ENCODE measurements at regions not wholly inside any gene's neighbourhood (a gene's known extent, or its start where the extent isn't known, plus 50 kb on each side); places are given as distances from the start of the nearest gene placed in this dataset.

DNA sequence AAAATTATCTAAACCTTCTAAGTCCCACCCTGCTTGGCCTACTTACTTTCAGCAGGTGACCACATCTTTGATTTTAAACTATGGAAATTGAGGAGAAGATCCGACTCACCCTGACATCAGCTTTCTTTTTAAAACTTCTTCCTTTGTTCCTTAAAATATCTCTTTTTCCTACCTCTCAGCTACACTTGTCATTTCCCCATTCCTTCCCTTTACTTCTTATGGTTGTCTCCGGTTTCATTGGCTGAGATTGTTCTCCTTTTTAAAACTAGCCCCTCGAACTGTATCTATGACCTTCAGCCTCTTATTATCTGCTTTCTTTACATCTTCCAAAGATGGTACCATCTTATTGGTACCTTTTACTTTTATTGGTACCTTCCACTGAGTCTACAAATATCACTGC is 87.8 kb upstream of the NRIP1 start:
- no peak for DNase-seq

DNA sequence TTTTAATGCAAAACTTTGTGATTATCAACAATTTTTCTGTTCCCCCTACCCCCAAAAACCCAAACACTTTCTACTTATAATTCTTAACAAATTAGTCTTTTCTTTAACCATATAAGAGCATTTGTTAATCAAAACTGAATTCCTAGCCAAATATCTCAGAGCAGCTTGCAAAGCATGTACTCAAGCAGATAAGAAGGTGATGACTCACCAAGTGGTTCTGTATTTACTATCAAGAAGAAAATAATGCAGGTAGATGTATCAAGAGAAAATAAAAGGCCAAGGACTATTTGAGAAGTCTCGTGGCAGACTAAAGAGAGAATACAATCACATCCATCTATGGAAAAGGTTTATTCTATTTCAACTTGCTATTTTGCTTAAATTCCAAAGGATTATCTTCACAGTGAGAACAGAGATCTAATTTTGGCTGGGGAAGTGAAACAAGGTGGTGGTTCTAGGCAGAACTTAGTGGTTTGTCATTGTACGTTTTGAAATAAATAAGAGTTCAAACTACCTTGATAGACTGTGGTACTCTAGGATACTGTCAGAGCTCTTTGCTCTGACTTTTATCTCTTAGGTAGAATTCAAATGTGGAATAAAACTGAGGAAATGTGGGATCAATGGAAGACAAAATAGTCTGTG is 94.7 kb upstream of the NRIP1 start:
- no peak for DNase-seq

DNA sequence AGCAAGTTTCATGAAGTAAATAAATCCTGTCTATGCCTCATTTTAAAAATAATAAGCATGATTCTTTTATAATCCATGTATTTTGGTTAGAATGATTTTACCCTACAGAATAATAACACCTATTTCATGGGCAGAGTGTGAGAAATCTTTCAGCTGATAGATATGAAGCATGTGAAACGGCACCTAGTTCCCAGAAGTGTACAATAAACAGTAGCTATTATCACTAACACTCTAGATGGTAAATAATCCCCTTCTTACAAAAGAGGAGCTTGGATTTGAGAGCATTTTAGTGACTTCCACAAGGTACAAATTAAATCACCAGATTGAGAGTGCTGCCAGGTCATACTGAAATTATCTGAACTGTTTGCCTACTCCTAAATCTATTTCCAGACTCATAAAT is 95.3 kb upstream of the NRIP1 start:
- DNase-seq: no peak

DNA sequence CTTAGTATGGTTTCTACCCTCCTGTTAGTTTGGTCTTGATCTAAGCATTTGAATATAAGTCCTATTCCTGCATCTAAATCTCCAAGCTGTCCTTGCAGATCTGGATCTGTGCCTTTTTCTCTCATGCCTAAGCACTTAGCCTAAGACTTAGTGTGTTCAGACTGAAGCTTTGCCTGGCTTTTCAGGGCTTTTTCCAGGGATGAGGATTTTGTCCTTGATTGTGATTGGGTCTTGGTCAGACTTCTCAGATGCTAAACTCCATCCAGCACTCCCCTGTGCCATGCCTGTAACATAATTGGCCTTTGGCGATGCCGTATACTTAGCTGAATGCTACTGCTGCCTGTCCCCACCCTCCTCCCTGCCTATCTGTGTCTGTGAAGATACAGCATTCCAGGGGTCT is 98.1 kb upstream of the NRIP1 start:
- DNase-seq: no peak

DNA sequence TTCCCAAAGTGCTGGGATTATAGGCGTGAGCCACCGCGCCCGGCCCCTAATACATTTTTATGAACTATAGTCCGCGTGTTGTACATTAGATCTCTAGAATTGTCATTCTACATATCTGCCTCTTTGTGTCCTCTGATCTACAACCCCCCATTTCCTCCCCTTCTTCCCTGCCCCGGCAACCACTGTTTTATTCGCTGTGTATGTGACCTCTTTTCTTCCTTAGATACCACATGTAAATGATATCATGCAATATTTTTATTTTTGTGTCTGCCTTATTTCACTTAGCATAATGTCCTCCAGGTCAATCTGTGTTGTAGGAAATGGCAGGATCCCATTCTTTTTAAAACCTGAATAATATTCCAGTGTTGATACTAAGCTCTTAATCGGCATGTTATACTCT is 99.5 kb upstream of the NRIP1 start:
- no peak for DNase-seq

DNA sequence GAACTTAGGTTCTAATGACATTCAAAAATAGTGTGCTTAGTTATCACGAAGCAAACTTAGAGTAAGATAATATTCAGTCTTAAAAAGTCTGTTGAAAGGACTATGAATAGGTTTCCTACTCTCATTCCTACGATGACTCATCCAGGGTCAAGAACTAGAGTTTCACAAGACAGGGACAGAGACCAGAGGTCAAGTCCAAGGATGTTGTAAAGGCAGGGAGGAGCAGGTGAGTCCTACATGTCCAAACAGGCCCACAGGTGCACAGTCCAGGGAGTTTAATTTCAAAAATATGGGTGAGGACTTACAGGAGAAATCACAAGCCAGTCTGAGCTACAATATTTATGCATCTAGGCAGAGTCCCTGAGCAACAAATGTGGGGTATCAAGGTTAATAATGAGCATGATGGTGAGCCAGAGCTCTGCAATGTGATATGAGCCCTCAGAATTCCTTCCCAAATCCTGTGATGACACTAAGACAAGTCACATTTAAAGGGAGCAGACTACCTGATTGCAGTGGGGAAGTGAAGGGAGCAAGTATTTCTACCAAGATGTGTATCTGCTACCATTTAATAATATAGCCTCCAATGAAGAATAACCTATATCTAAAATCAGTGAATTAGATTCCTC is 100.0 kb upstream of the NRIP1 start:
- DNase-seq: no peak

DNA sequence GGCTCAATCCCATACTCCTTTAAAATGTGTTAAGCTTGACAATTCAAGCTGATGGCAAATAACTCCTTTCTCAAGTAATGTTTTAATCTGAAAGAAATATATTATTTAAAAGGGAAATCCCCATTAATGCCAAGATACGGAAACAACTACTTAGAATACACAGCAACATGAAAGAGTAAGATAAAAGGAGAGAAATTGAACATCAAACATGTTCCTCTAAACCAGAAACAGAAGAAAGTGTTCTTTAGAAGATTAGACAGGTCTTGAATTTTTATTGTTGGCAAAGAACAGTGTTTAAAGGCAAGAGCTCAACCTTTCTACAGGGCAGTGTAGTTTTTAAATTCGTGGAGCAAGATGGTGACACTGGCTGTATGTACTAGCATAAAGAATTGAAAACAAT is 105.8 kb upstream of the NRIP1 start:
- no peak for DNase-seq

DNA sequence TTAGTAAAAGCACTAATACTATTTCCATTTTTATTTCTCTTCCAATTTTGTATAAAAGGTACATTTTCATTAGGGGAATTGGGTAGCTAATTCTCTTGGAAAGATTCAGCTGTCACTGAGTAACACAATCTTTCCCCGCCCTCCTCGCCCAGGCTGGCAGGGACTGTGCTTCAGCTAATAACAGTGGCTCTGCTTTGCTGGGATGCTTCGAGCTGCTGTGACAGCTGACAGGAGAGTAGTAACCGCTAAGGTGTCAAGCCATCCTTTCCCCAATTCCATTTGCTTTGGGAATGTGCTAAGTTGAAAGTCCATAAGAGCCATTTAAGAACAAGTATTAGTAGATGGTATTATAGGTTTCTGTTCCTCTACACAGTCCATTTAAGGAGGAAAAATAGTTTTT is 106.7 kb upstream of the NRIP1 start:
- no peak for DNase-seq

DNA sequence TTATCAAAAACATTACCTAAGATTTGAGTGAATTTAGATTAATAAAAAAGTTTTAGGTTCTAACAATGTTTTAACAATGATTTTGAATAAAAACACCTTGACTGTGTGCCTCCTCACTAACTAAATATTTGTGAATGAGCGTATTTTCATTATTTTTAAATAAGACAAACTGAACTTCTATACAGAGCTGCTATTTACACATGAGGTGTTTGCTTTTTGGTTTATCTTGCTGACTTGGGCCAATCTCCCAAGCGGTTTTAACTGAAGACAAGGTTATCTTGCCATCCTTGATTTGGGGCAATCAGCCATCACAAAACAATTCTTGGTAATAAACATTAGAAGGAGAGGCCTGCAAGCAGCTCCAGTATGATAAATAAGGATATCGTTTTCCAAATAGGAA is 108.2 kb upstream of the NRIP1 start:
- DNase-seq: no peak

DNA sequence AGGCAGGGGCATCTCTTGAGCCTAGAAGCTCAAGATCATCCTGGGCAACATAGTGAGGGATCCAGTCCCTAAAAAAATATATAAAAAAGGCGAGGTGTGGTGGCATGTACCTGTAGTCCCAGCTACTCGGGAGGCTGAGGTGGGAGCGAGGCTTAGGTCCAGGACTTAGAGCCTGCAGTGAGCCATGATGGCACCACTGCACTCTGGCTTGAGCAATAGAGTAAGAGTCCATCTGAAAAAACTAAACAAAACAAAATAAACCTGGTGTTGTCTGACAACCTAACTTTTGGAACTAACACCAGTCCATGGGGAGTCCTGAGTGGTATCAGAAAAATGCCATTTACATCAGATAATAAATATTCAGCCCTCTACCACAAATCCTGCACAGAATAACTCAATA is 110.1 kb upstream of the NRIP1 start:
- no peak for DNase-seq

DNA sequence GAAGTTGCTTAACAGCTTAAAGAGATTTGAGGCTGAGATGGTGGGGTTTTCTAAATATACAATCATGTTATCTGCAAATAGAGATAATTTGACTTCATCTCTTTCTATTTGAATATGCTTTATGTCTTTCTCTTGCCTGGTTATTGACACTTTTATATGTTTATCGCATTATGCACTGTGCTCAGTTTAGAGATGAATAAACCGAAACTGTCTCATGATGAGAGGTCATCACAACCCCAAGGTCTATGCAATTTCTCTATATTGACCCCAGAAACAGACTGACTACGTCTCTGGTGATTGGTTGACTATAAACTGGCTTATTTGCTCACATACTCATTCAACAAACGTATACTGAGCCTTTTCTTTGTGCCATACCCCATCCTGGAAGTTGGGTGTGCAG is 117.9 kb upstream of the NRIP1 start:
- DNase-seq: no peak

DNA sequence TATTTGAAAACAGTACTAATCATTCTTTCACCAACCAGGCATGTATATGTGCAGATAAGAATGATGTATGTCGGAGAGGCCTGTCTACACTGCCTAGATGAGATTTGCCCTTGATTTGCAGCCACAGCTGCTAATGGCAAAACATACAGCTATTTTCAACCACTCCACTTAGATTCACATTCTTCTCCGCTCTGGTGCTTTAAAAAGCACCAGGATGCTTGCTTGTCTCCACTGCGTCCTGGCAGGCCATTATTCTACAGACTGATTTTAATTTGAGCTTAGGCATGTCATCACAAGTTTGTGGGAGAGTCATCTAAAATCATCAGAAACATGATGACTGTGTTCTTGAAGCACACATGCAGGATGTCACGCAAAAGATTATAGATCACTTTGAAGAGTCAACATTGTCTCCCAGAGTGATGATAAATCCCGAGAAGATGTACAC is 119.0 kb upstream of the NRIP1 start:
- DNase-seq: no peak

DNA sequence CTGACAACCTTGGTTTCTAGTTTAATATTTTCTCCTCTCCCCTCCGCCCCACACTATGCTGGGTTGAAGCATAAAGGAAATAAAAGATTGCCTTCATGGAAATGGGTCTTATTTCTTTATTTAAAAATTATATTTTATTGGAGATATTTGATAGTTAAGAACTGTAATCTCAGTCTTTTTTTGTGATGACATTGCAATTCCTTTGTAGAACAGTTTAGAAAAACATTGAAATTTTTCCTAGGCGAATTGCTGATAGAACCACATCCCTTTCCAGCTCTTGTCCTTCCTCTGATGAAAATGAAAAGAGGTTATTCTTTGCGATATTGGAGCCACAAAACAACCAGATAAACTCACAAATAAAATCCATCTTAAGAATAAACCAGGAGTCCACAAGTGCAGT is 125.6 kb upstream of the NRIP1 start:
- no peak for DNase-seq

DNA sequence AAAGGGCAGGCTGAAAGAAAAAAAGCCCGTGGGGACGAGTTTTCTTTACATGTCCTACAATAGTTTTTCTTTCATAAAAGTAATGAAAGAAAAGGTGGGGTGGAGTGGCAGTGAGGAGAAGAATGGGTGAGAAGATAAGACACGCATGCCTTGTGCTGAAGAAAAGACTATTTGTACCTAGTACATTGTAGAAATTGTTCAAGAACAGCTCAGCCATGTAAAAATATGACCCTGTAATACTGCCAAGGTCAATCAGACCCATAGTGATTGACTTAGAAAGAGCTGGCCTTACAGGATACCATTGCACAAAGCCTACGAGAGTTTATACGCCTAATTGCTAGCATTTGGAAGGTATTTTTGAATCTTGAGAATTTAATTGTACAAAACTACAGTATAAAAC is 126.0 kb upstream of the NRIP1 start:
- no peak for DNase-seq

DNA sequence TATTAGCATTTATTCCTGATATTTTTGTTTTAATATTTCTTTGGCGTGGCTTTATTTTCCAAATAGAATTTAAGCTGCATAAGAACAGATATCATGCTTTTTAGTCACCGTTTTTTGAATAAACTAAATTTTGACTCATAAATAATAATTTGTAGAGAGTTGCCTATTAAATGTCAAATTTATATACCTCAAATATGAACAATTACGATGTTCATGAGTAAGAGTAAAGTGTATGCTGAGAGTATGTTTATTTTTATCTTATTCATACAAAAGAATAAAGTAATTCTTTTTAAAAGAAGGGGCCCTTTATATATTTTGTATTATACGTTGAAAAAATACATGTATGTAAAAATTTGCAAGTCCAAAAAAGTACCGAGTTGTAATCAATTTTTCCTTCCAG is 126.5 kb upstream of the NRIP1 start:
- no peak for DNase-seq

DNA sequence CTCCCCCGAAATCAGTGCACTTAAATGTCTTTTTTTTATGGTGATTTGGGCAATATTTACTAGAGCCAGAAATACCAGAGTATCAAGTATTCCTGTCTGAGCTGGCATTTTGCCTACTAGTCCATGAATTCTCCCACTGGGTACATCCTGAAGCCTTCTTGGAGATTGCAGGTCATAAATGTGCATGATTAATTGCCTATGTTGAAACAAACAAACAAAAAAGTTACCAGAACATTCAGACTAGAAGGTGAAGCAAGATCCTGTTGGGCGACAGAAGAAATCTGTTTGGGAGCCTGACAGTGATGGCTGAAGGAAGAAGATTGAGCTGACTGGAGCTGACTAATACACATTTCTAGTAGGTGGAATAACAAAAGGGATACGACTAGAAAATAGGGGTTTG is 127.4 kb upstream of the NRIP1 start:
- DNase-seq: no peak

DNA sequence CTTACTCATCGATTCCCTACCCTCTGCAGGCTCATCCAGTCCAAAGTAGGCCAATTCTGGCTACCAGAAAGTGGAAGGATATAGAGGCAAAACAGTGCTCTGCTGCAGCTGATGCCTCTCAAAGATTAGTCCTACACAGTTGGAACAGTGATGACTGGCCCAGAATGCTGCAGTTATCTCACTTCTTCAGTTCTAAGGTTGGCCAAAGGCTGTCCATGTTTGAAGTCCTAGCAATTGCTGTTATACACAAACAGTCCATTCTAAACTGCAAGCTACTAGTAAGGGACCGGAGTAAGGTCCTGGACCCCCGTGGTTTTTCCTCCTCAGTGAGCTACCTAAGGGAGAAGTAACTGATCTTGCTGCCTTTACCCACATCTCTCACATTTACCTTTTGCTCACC is 129.1 kb upstream of the NRIP1 start:
- DNase-seq: no peak

DNA sequence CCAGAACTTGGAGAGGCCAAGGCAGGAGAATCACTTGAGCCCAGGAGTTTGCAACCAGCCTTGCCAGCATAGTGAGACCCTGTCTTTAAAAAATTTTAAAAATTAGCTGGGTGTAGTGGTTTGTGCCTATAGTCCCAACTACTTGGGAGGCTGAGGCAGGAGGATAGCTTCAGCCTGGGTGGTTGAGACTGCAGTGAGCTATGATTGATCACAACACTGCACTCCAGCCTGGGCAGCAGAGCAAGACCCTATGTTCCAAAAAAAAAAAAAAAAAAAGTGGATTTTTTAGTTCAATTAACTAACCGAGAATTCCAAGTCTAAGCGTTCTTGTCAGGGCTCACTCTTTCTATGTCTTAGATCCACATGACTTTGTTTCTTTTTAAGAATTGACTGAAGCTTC is 130.3 kb upstream of the NRIP1 start:
- no peak for DNase-seq

DNA sequence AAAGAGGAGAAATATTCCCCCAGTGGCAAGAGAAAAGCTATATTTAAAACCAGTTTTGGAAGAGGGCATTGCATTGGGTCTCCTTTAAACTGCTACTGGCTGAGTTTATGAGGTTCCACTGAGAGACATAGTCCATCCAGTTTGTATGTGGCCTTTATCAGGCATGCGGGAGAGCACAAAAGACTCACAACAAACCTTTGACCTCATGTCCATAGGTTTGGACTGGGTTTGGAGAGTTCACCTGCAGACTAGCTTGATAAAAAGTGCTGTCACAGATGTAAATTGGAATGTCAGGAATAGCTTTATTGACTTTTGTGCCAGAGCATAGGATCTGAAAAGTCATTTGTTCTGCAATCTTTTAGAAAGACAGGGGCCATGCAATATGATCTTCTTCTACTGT is 131.0 kb upstream of the NRIP1 start:
- DNase-seq: no peak

DNA sequence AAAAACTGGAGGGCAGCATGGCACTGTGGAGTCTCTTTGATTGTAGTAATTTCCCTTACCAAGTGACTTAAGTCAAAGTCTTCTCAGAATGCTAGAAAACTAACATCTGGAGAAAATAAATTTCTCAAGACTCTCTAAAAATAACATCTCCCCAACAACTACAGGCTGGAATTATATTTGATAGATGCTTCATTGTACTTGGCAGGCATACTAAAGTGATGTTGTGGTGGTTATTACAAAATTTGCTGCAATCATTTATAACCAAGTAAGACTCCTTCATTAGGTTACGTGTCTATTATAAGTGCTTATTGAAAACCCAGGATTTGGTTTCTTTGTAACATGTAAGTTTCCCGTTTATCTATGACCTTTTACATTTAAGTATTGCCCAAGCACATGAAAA is 132.9 kb upstream of the NRIP1 start:
- DNase-seq: no peak

DNA sequence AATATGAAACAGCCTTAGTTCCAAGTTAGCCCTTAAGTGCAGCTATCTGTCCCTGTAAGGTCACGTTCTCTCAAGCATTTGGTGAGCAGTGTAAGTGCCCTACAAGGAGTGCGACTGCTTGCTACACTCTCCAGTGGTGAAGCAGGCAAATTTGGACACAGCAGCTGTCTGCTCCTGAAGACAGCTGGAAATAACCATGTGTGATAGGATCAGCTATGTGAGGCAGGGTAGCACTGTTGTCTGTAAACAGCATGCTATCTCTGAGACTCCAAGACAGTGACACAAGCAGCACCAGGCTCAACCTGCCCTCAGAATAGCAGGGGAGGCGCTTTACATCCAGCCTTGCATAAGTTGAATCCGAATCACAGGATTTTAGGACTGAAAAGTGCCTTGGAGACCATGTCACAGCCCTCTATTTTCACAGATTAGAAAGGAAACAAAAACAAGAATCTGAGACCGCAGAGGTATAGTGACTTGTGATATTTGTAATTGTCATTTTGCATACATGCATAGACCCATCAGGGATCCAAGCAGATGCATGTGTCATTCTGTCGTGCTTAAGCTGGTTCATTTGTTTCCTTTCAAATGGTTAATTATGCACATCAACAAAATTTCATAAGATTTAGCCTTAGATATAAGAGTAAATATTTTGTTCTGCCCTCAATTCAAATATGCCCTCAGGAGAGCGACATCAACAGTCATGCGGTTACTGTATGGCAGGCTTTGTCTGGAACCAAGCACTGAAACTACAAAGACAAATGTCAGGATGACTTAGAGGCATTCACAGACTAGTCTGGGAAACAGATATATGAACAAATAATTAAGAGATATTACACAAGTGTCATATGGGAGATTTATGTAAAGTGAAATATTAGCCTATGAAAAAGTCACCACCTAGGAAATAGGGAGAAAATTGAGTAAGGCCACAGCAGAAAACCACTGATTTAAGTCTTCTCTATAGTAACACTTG is 134.9 kb upstream of the NRIP1 start:
- DNase-seq: peak in 1 of 2 experiments; percentile 72

DNA sequence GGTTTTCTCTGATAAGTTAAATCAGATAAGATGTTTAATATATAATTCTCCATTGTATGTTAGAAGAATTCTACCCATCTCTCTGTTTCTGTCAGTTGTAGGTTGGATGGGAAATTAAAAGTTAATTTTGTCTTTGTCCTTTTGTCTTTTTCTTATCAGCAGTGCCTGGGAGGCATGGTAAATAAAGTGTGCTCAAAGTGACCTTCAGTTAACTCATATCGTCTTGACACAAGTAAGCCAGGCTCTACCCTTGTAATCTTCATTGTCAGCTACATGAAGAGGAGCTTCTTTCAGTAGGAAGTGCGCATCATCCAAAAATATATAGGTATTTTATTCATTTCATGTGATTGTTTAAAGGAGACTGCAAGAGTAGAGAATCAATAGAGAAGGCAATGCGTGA is 138.9 kb upstream of the NRIP1 start:
- no peak for DNase-seq

DNA sequence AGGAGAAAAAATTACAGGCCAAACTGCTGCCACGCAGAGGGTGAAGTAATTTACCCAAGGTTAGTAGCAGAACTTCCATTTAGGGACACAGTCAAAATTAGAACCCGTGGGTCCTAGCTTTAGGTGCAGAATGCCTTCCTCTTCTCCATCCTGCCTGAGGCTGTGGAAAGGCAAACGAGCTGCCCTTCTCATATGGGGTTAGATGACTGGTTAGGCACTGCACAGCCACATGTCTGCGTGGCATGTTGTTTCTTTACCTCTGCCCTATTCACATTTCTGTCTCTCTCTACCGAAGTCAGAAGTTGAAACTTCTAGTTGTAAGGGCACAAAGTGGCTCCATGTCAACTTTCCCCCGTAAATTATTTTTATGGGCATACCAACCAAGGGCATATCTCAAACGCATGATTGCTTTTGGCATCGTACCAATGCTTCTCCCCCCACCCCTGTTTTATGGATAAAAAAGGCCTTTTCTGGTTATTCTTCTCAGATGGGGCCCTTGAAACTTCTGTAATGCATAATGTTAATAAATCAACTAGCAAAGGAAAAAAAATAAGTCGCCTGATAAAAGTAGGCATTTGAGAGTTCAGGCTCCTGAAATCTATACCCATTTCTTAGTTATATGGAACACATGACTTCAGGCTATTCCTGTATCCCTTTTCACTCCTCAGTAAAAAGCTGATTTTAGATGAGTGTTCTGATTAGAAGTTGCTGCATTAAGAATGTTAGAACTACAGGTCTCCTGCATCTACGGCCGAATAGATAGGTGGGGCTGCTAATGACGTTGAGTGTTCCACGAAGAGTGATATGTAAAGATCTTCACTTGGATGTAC is 139.6 kb upstream of the NRIP1 start:
- no peak for DNase-seq
